NCI-H748 (cell line): ENCODE measurements at regions not wholly inside any gene's neighbourhood (a gene's known extent, or its start where the extent isn't known, plus 50 kb on each side); places are given as distances from the start of the nearest gene placed in this dataset.

Experiments
- DNase-seq: peaks from one replicate; lab custom pipeline; 2025; ENCODE audit not compliant: unreplicated experiment; lab: John Stamatoyannopoulos, UW

DNA sequence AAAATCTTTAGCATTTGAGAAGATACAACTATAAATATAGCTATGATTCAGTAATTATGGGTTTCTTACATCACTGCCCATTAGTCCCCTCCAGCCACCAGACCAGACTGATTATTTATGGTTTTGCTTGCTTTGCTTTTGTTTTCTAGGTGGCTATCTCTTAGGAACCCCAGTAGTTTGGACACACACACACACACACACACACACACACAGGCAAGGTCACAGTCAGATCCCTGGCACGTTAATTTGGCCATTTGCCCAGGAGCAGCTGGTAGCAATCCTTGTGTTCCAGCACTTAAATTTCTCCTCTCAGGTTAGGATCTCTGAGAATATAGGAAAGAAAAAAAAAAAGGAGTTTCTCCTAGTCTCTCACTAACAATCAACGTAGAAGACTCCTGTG is 90.2 kb upstream of the RESF1 start:
- peak; percentile 94 for DNase-seq

- DNase-seq = no peak
Measured at GRCh38 chr12:31867292-31867691, 91.9 kb upstream of the RESF1 start.

GRCh38 chr12:31866523-31866922 is 92.7 kb upstream of the RESF1 start:
- DNase-seq = no peak

DNA sequence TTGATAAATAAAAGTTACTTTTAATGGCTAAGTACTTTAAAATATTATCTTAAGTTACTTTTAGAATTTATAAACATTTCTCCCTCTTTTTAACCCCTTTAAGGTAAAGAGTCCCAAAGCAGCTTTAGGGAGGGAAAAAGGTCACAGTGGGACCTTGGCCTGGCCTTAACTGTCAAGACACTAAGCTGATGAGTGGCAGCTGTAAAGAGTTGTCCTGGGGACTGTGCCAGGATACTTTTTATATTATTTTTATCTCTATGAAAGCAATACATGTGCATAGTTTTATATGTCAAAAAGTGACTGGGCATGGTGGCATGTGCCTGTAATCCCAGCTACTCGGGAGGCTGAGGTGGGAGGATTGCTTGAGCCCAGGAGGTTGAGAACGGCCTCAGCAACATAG is 94.2 kb upstream of the RESF1 start:
- DNase-seq = no peak

- no peak for DNase-seq
Measured at GRCh38 chr12:31861360-31861759, 97.9 kb upstream of the RESF1 start.

DNA sequence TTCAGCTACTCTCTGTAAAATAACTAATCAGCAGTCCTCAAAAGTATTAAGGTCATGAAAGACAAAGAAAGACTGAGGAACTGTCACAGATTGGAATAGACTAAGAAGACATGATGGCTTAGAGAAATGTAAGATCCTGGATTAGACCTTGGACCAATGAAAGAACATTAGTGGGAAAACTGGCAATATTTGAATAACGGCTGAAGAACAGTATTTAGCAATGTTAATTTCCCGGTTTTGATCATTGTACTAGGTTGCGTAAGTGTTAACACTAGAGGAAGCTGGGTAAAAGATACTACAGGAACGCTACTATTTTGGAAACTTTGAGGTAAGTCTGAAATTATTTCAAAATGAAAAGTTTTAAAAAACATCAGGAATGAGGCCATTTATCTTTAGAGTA is 98.8 kb upstream of the RESF1 start:
- DNase-seq = no peak

DNA sequence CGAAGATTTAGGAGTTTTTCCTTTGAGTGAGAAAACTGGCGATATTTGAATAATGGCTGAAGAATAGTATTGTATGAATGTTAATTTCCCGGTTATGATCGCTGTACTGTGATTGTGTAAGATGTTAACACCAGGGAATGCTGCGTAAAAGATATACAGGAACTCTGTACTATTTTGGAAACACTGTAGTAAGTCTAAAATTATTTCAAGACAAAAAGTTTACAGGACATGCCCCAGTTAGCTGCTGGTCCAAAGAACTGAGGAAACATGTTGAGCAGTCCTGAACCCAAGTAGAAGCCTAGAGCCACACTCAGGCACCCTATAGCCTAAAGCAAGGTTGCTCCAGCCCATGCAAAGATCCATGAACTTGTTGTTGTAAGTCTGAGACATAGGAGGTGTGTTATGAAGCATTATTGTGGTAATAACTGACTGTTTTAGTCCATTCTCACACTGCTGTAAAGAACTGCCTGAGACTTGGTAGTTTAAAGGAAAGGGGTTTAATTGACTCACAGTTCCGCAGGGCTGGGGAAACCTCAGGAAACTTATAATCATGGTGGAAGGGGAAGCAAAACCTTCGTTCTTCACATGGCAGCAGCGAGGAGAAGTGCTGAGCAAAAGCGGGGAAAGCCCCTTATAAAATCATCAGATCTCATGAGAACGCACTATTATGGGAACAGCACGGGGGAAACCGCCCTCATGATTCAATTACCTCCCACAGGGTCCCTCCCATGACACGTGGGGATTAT is 99.8 kb upstream of the RESF1 start:
- DNase-seq = no peak

GRCh38 chr12:31855427-31855826 is 103.8 kb upstream of the RESF1 start:
- DNase-seq = no peak

DNA sequence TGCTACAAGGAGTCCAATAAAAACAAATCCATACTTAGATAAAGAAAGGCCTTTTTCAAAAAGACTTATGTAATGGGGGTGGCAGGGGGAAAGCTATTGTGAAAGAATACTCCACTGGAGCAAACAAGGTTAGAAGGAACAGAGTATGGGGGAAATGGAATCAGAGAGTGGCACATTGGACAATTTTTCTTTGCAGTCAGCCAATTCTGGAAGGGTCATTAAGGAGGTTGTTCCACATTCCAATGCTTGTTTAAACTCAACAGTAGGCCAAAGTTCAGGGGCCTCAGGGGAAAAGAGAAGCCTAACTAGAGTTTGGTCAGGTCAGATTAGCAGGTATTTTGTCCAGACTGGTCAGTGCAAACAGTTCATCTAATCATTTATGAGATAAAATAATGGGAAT is 105.2 kb upstream of the RESF1 start:
- no peak for DNase-seq

DNA sequence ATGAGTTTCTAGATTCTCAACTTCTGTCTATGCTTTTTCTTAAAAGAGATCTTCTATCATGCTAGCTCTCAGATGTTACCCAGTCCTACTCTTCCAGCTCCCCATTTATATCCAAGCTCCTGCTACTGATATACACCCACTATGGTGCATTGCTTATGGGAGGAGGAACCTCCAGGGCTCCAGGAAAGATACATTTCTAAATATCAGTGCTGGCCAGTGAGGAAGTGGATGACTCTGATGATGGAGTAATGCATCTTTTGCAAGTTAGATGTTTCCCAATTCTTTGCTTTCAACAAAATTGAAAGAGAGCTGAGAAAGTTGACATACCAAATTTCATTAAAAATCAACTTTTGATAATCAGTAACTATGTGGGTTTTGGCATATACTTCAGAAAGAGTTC is 105.7 kb upstream of the RESF1 start:
- DNase-seq = no peak

DNA sequence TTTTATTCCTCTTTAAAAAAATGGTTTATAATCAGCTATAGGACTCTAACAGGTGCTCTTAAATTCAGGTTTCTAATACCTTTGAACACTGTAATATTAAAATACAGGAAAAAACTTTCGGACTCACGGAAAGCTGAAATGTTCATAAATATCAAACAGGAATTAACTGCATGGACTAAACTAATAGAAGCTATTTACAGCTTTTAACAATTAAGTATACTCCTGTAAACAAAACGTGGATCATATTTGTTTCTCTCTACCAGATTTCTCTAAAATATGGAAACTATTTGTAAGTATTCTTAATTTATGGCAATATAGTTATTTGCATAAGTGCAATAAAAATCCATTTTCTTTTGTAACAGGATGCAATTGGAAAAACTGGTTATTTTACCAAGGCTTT is 108.9 kb upstream of the RESF1 start:
- DNase-seq = no peak

- peak; percentile 61 for DNase-seq
Measured at GRCh38 chr12:31849090-31849687, 110.0 kb upstream of the RESF1 start.

- DNase-seq = no peak
Measured at GRCh38 chr12:31846405-31846804, 112.8 kb upstream of the RESF1 start.

DNA sequence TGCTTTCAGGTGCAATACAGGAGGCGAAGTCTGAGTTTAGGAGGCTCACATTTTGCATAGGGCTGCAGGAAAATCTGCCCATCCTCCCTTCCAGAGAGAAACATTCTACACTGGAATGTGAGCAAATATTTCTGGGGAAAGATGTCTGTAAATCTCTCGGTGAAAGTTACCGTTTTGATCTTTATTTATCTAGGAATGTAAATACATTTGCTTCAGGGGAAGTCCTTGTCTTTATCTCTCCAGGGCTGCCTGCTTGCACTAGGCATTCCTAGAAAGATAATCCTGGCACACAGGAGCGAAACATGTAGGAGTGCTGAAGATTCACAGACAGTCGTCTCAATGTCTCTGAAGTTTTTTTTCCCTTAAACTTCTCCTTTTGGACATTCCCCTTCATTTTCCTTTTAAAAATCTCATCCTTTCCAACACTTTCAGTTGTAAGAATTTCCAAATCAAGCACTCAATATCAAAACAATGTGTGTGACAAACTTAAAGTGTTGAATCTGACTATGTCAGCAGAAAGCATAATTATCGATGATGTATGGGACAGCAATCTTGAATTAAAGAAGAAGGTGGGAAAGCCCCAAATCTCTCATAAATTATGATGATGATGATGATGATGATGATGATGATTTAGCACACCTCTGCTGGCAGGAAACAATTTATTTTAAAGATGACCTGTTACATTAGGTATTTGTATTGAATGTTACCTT is 113.4 kb upstream of the RESF1 start:
- no peak for DNase-seq

DNA sequence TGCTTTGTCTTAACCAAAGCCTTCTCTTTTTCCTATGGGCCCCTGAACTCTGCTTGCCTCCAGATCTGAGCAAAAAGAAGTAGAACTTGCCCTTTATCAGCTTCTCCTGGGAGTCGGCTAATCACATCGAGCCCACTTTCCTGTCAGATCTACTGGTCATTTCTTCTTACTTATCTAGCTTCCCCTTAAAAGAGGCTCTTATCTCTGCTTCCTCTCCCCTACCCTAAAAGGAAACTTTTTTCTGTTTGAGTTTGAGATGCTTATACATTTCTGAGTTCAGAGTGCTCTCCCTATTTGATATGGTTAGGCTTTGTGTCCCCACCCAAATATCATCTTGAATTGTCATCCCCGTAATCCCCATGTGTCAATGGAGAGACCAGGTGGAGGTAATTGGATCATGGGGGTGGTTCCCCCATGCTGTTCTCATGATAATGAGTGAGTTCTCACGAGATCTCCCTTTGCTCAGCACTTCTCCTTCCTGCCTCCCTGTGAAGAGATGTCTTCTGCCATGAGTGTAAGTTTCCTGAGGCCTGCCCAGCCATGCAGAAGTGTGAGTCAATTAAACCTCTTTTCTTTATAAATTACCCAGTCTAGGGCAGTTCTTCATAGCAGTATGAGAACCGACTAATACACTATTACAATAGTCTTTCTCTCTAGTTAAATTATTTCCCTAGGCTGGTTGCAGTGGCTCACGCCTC is 114.7 kb upstream of the AMN1 start:
- DNase-seq = no peak

DNA sequence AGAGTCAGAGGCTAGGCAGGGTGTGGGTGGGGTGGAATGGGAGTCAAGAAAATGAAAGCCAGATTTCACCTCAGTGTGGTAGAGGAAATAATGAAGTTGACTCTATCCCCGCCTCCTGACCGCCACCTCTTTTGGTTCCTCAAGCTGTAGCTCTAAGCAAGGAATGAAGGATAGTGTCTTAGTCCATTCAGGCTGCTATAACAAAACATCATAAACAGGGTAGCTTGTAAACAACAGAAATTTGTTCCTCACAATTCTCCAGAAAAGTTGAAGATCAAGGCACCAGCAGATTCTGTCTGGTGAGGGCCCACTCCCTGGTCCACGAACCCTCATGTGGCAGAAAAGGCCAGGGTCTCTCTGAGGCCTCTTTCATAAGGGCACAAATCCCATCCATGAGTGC is 109.1 kb upstream of the AMN1 start:
- DNase-seq = no peak

GRCh38 chr12:31835276-31835882 is 106.6 kb upstream of the AMN1 start:
- DNase-seq = no peak

GRCh38 chr12:31834150-31834549 is 105.3 kb upstream of the AMN1 start:
- no peak for DNase-seq

DNA sequence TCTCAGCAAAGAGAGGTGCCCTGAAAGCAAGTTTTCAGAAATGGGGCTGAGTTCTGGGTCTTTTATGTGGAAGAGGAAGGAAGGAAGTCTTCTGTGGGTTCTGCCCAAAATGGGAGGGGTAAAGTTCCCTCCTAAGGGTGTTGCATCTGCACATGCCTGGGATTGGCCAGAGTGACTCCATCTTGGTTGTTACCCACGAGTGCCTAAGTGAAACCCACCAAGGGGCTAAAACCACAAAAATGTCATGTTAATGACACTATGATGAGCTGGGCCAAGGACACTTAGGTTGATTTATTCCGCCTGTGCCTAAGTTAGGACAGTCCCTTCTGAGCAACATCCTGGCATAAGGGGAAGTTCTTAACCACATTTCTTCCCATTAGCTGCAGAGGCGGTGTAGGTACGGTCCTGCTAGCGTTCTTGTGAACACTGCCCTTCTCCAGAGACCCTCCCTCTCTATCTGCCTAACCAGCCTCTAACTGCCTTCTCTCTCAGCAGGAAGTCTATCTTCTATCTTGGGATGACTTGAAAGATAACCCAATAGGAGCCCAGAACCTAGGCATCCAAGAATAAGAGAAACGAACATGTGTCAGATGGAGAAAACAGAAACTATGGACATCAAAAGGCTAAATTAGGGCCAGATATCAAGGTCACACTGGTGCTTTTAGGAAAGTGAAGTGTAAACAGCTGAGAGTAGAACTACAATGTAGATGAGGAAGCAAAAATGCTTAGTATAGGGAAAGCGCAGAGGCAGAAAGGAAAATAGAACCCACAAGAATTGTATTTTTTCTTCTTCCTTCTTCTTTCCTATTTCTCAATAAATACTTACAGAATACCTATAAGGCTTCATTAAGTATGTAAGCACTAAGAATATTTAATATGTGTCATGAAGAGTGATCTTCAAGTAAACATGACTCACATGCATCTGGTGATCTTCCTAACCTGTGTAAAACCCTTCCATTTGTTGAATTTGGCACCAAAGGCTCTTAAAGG is 104.2 kb upstream of the AMN1 start:
- no peak for DNase-seq

GRCh38 chr12:31828071-31828470 is 99.2 kb upstream of the AMN1 start:
- DNase-seq = peak; percentile 43
